Natural killer cell (primary cell): ENCODE measurements at regions not wholly inside any gene's neighbourhood (a gene's known extent, or its start where the extent isn't known, plus 50 kb on each side); places are given as distances from the start of the nearest gene placed in this dataset.

Experiments used
- ATAC-seq, 3 donors: fragments of 150-1000 bp in 2 of 3; fragments of 200-7000 bp in 1 of 3; cut with Tn5 transposase; 1 replicate in 1 of 3; 2 replicates in 2 of 3; pipeline ENCODE4 v1.10.0; 2021; ENCODE audit warnings: mild to moderate bottlenecking in 2 of 3, moderate library complexity in 2 of 3
- DNase-seq, 2 donors: peaks; one replicate each; pipeline versions ENCODE4 v3.0.0 to v3.0.0-alpha.2; 2013 to 2021; ENCODE audit warnings: mixed read lengths in 1 of 2
- H3K27ac ChIP-seq: one replicate; pipeline ENCODE4 v1.5.1; 2013; ENCODE audit warnings: mild to moderate bottlenecking, low read length
- H3K27me3 ChIP-seq: one replicate; pipeline ENCODE4 v1.6.1; 2013; ENCODE audit warnings: low read length; ENCODE audit not compliant: control insufficient read depth, insufficient read depth
- H3K36me3 ChIP-seq: one replicate; pipeline ENCODE4 v1.6.1; 2013; ENCODE audit warnings: low read length; ENCODE audit not compliant: control insufficient read depth, insufficient read depth
- H3K4me1 ChIP-seq: one replicate; pipeline ENCODE4 v1.6.1; 2013; ENCODE audit warnings: low read length; ENCODE audit not compliant: control insufficient read depth, insufficient read depth
- H3K4me3 ChIP-seq: one replicate; pipeline ENCODE4 v1.5.1; 2013; ENCODE audit warnings: low read length
- H3K9me3 ChIP-seq: one replicate; pipeline ENCODE4 v1.6.1; 2013; ENCODE audit warnings: low read length; ENCODE audit not compliant: control insufficient read depth, insufficient read depth
- H3K27ac Mint-ChIP-seq, 2 donors: one replicate each; pipeline ENCODE4 v1.8.0; 2022; ENCODE audit warnings: mild to moderate bottlenecking in 2 of 2, mixed read lengths in 2 of 2, moderate library complexity in 1 of 2
- H3K27me3 Mint-ChIP-seq, 2 donors: one replicate each; pipeline ENCODE4 v1.8.0; 2022; ENCODE audit warnings: low read depth in 2 of 2, mixed read lengths in 2 of 2
- H3K36me3 Mint-ChIP-seq: one replicate; pipeline ENCODE4 v1.8.0; 2022; ENCODE audit warnings: mixed read lengths
- H3K4me1 Mint-ChIP-seq, 2 donors: one replicate each; pipeline ENCODE4 v1.8.0; 2022; ENCODE audit warnings: mixed read lengths in 2 of 2
- H3K4me3 Mint-ChIP-seq: one replicate; pipeline ENCODE4 v1.8.0; 2022; ENCODE audit warnings: mild to moderate bottlenecking, moderate library complexity, mixed read lengths
- H3K9me3 Mint-ChIP-seq, 2 donors: one replicate each; pipeline ENCODE4 v1.8.0; 2022; ENCODE audit warnings: mixed read lengths in 2 of 2
- CTCF ChIP-seq: fragments of 200-600 bp; IDR thresholded peaks from one replicate; pipeline ENCODE4 v1.8.0; 2022; ENCODE audit warnings: antibody characterized with exemption
- WGBS: methylation state at CpG from one replicate; pipeline ENCODE4 v1.1.7; 2013; ENCODE audit warnings: missing lambda C conversion rate; ENCODE audit not compliant: insufficient coverage; 5-methylcytosine and 5-hydroxymethylcytosine counted together
- intact Hi-C: fragments of 100-400 bp; cut with micrococcal nuclease; formaldehyde crosslinking; loops from one replicate; pipeline ENCODE4 v1.14.2; 2022

- WGBS, result 88% methylated on average over 4 of the region's 5 CpGs
- no peaks in the 10 kb centered on the region for H3K4me1 ChIP-seq
- intact Hi-C loops, result no loop called here
- peaks cover 3% of the 10 kb centered on the region for H3K9me3 ChIP-seq
- H3K27ac ChIP-seq, result no peak overlapping the region
- ATAC-seq, result no peak
- H3K4me3 ChIP-seq, result no peak overlapping the region
- no peaks in the 10 kb centered on the region for H3K36me3 ChIP-seq
- Mint-ChIP-seq H3K27me3 (no peaks in the 10 kb centered on the region), H3K36me3 (no peaks in the 10 kb centered on the region), H3K4me1 (no peaks in the 10 kb centered on the region), H3K27ac (no peak overlapping the region), H3K9me3 (peaks cover 0 to 2% of the 10 kb centered on the region in 2 donors), H3K4me3 (no peak overlapping the region)
- DNase-seq, result no peak
- no peak for TF ChIP-seq CTCF
- no peaks in the 10 kb centered on the region for H3K27me3 ChIP-seq
Observed at GRCh38 chr18:10234281-10234680, 220.2 kb upstream of the APCDD1 start.

GRCh38 chr18:10234912-10235660 is 219.3 kb upstream of the APCDD1 start:
- WGBS, result 82% methylated on average over 5 of the region's 6 CpGs
- H3K27me3 ChIP-seq, result no peaks in the 10 kb centered on the region

GRCh38 chr18:10235661-10235952 is 218.8 kb upstream of the APCDD1 start:
- H3K4me3 ChIP-seq, result no peak overlapping the region
- Mint-ChIP-seq H3K4me1 (no peaks in the 10 kb centered on the region), H3K36me3 (no peaks in the 10 kb centered on the region), H3K9me3 (peaks cover 0 to 2% of the 10 kb centered on the region in 2 donors), H3K4me3 (no peak overlapping the region), H3K27me3 (no peaks in the 10 kb centered on the region), H3K27ac (no peak overlapping the region)
- H3K9me3 ChIP-seq, result no peaks in the 10 kb centered on the region
- intact Hi-C loops, result no loop called here
- WGBS, result 89% methylated on average over 2 of the region's 2 CpGs
- ATAC-seq (no peak), DNase-seq (no peak)
- no peaks in the 10 kb centered on the region for H3K27me3 ChIP-seq
- H3K27ac ChIP-seq, result no peak overlapping the region
- H3K4me1 ChIP-seq, result no peaks in the 10 kb centered on the region
- no peak for TF ChIP-seq CTCF
- H3K36me3 ChIP-seq, result no peaks in the 10 kb centered on the region

More at GRCh38 chr18:10234912-10235660, 219.3 kb upstream of the APCDD1 start:
- Histone ChIP-seq H3K4me1 (no peaks in the 10 kb centered on the region), H3K27ac (no peak overlapping the region), H3K36me3 (no peaks in the 10 kb centered on the region), H3K4me3 (no peak overlapping the region), H3K9me3 (peaks cover 1% of the 10 kb centered on the region)
- Mint-ChIP-seq H3K9me3 (peaks cover 0 to 2% of the 10 kb centered on the region in 2 donors), H3K27me3 (no peaks in the 10 kb centered on the region), H3K4me3 (no peak overlapping the region), H3K36me3 (no peaks in the 10 kb centered on the region), H3K27ac (no peak overlapping the region), H3K4me1 (no peaks in the 10 kb centered on the region)
- TF ChIP-seq CTCF, result no peak
- no peak for ATAC-seq
- DNase-seq, result no peak
- intact Hi-C loops, result no loop called here

GRCh38 chr18:10239103-10239502 is 215.3 kb upstream of the APCDD1 start:
- H3K4me1 Mint-ChIP-seq, result no peaks in the 10 kb centered on the region
- H3K36me3 Mint-ChIP-seq, result no peaks in the 10 kb centered on the region
- intact Hi-C loops, result no loop called here
- no peaks in the 10 kb centered on the region for H3K27me3 Mint-ChIP-seq
- no peak for DNase-seq
- 81% methylated on average over 11 of the region's 11 CpGs for WGBS
- Histone ChIP-seq H3K36me3 (no peaks in the 10 kb centered on the region), H3K4me1 (no peaks in the 10 kb centered on the region), H3K27me3 (no peaks in the 10 kb centered on the region), H3K27ac (no peak overlapping the region), H3K4me3 (no peak overlapping the region), H3K9me3 (no peaks in the 10 kb centered on the region)
- no peak for TF ChIP-seq CTCF
- no peak for ATAC-seq
- H3K27ac Mint-ChIP-seq, result no peak overlapping the region
- H3K4me3 Mint-ChIP-seq, result no peak overlapping the region
- no peaks in the 10 kb centered on the region for H3K9me3 Mint-ChIP-seq
